GM12864 (cell line): ENCODE measurements at regions not wholly inside any gene's neighbourhood (a gene's known extent, or its start where the extent isn't known, plus 50 kb on each side); places are given as distances from the start of the nearest gene placed in this dataset.

Source experiments
- DNase-seq: peaks from one replicate; pipeline ENCODE4 v3.0.0-alpha.2; 2011; ENCODE audit warnings: low read depth
- H3K4me3 ChIP-seq: 2 replicates; pipeline ENCODE4 v1.5.1; 2011; ENCODE audit warnings: mild to moderate bottlenecking, low read depth, low read length, control low read depth
- CTCF ChIP-seq: IDR thresholded peaks from 2 replicates; pipeline ENCODE4 v1.5.1; 2011; ENCODE audit warnings: low read depth, mild to moderate bottlenecking, moderate library complexity, low read length, control low read depth, inconsistent platforms; ENCODE audit errors: missing control alignments

- DNase-seq: no peak
Measured at GRCh38 chr3:5657106-5657505, 469.6 kb downstream of the EDEM1 start.

GRCh38 chr3:5663601-5664000 lies 476.1 kb downstream of the EDEM1 start:
- no peak overlapping the region for H3K4me3 ChIP-seq
- TF ChIP-seq CTCF: no peak
- no peak for DNase-seq

More at GRCh38 chr3:5657106-5657505, 469.6 kb downstream of the EDEM1 start:
- no peak overlapping the region for H3K4me3 ChIP-seq
- no peak for TF ChIP-seq CTCF

GRCh38 chr3:5666455-5666854 lies 478.9 kb downstream of the EDEM1 start:
- H3K4me3 ChIP-seq: no peak overlapping the region
- TF ChIP-seq CTCF: no peak
- no peak for DNase-seq

- H3K4me3 ChIP-seq: no peak overlapping the region
- no peak for DNase-seq
- TF ChIP-seq CTCF: no peak
Measured at GRCh38 chr3:5673521-5673920, 486.0 kb downstream of the EDEM1 start.

- TF ChIP-seq CTCF: no peak
- no peak for DNase-seq
- H3K4me3 ChIP-seq: no peak overlapping the region
Measured at GRCh38 chr3:5675319-5675718, 487.8 kb downstream of the EDEM1 start.

- TF ChIP-seq CTCF: no peak
- H3K4me3 ChIP-seq: no peak overlapping the region
- no peak for DNase-seq
Measured at GRCh38 chr3:5677555-5677954, 490.0 kb downstream of the EDEM1 start.

- no peak for TF ChIP-seq CTCF
- DNase-seq: no peak
- H3K4me3 ChIP-seq: no peak overlapping the region
Measured at GRCh38 chr3:5678248-5678647, 490.7 kb downstream of the EDEM1 start.
